Activated naive CD4-positive, alpha-beta T cell treated with anti-CD3 and anti-CD28 coated beads, Interleukin-2, amount 50 U/mL, for 24 hours (primary cell): ENCODE measurements at regions not wholly inside any gene's neighbourhood (a gene's known extent, or its start where the extent isn't known, plus 50 kb on each side); places are given as distances from the start of the nearest gene placed in this dataset.

Source experiments
- H3K27ac Mint-ChIP-seq: one replicate; pipeline ENCODE4 v1.8.0; 2021; ENCODE audit warnings: mild to moderate bottlenecking, mixed read lengths
- H3K27me3 Mint-ChIP-seq: one replicate; pipeline ENCODE4 v1.8.0; 2021; ENCODE audit warnings: mixed read lengths
- H3K36me3 Mint-ChIP-seq: one replicate; pipeline ENCODE4 v1.8.0; 2021; ENCODE audit warnings: mixed read lengths
- H3K4me1 Mint-ChIP-seq: one replicate; pipeline ENCODE4 v1.8.0; 2021; ENCODE audit warnings: mixed read lengths
- H3K4me3 Mint-ChIP-seq: one replicate; pipeline ENCODE4 v1.8.0; 2021; ENCODE audit warnings: mild to moderate bottlenecking, mixed read lengths
- H3K9me3 Mint-ChIP-seq: one replicate; pipeline ENCODE4 v1.8.0; 2021; ENCODE audit warnings: mixed read lengths

- Mint-ChIP-seq H3K9me3 (peaks cover 5% of the 10 kb centered on the region), H3K27me3 (peaks cover 2% of the 10 kb centered on the region), H3K27ac (peak overlapping the region; percentile 10), H3K4me3 (no peak overlapping the region), H3K36me3 (peaks cover 2% of the 10 kb centered on the region), H3K4me1 (peaks cover 15% of the 10 kb centered on the region)
Measured at GRCh38 chr3:66583424-66584040, 82.7 kb upstream of the LRIG1 start.

- Mint-ChIP-seq H3K36me3 (no peaks in the 10 kb centered on the region), H3K4me1 (peaks cover 15% of the 10 kb centered on the region), H3K9me3 (no peaks in the 10 kb centered on the region), H3K4me3 (no peak overlapping the region), H3K27me3 (peaks cover 2% of the 10 kb centered on the region), H3K27ac (no peak overlapping the region)
Measured at GRCh38 chr3:66585520-66586095, 84.8 kb upstream of the LRIG1 start.

- H3K36me3 Mint-ChIP-seq: no peaks in the 10 kb centered on the region
- peaks cover 15% of the 10 kb centered on the region for H3K4me1 Mint-ChIP-seq
- no peaks in the 10 kb centered on the region for H3K9me3 Mint-ChIP-seq
- H3K27ac Mint-ChIP-seq: no peak overlapping the region
- no peak overlapping the region for H3K4me3 Mint-ChIP-seq
- H3K27me3 Mint-ChIP-seq: peaks cover 2% of the 10 kb centered on the region
Measured at GRCh38 chr3:66586853-66587252, 86.0 kb upstream of the LRIG1 start.

- no peaks in the 10 kb centered on the region for H3K36me3 Mint-ChIP-seq
- peaks cover 5% of the 10 kb centered on the region for H3K4me1 Mint-ChIP-seq
- peaks cover under 1% of the 10 kb centered on the region for H3K27me3 Mint-ChIP-seq
- H3K9me3 Mint-ChIP-seq: no peaks in the 10 kb centered on the region
- H3K4me3 Mint-ChIP-seq: no peak overlapping the region
- no peak overlapping the region for H3K27ac Mint-ChIP-seq
Measured at GRCh38 chr3:66588340-66588847, 87.6 kb upstream of the LRIG1 start.

- H3K4me3 Mint-ChIP-seq: no peak overlapping the region
- H3K27ac Mint-ChIP-seq: no peak overlapping the region
- no peaks in the 10 kb centered on the region for H3K36me3 Mint-ChIP-seq
- H3K9me3 Mint-ChIP-seq: no peaks in the 10 kb centered on the region
- peaks cover 3% of the 10 kb centered on the region for H3K4me1 Mint-ChIP-seq
- H3K27me3 Mint-ChIP-seq: peaks cover 2% of the 10 kb centered on the region
Measured at GRCh38 chr3:66592016-66592761, 91.4 kb upstream of the LRIG1 start.

- Mint-ChIP-seq H3K27ac (no peak overlapping the region), H3K4me3 (no peak overlapping the region), H3K27me3 (peaks cover 2% of the 10 kb centered on the region), H3K4me1 (peaks cover 3% of the 10 kb centered on the region), H3K36me3 (no peaks in the 10 kb centered on the region), H3K9me3 (no peaks in the 10 kb centered on the region)
Measured at GRCh38 chr3:66592927-66593625, 92.3 kb upstream of the LRIG1 start.

GRCh38 chr3:66593978-66594377, 93.2 kb upstream of the LRIG1 start:
- Mint-ChIP-seq H3K4me3 (no peak overlapping the region), H3K9me3 (no peaks in the 10 kb centered on the region), H3K4me1 (peaks cover 3% of the 10 kb centered on the region), H3K27me3 (peaks cover 2% of the 10 kb centered on the region), H3K27ac (no peak overlapping the region), H3K36me3 (no peaks in the 10 kb centered on the region)

GRCh38 chr3:66597308-66597863, 96.6 kb upstream of the LRIG1 start:
- no peaks in the 10 kb centered on the region for H3K9me3 Mint-ChIP-seq
- no peak overlapping the region for H3K27ac Mint-ChIP-seq
- no peak overlapping the region for H3K4me3 Mint-ChIP-seq
- peaks cover 2% of the 10 kb centered on the region for H3K27me3 Mint-ChIP-seq
- H3K4me1 Mint-ChIP-seq: peaks cover 8% of the 10 kb centered on the region
- no peaks in the 10 kb centered on the region for H3K36me3 Mint-ChIP-seq

GRCh38 chr3:66598168-66598567, 97.3 kb upstream of the LRIG1 start:
- Mint-ChIP-seq H3K36me3 (no peaks in the 10 kb centered on the region), H3K27ac (no peak overlapping the region), H3K9me3 (no peaks in the 10 kb centered on the region), H3K27me3 (peaks cover 2% of the 10 kb centered on the region), H3K4me3 (no peak overlapping the region), H3K4me1 (peaks cover 16% of the 10 kb centered on the region)

GRCh38 chr3:66602237-66602636, 101.4 kb upstream of the LRIG1 start:
- H3K4me3 Mint-ChIP-seq: no peak overlapping the region
- H3K4me1 Mint-ChIP-seq: peaks cover 29% of the 10 kb centered on the region
- no peak overlapping the region for H3K27ac Mint-ChIP-seq
- H3K27me3 Mint-ChIP-seq: no peaks in the 10 kb centered on the region
- H3K9me3 Mint-ChIP-seq: no peaks in the 10 kb centered on the region
- H3K36me3 Mint-ChIP-seq: no peaks in the 10 kb centered on the region

GRCh38 chr3:66602691-66603090, 101.9 kb upstream of the LRIG1 start:
- Mint-ChIP-seq H3K36me3 (no peaks in the 10 kb centered on the region), H3K4me3 (peak overlapping the region; percentile 21), H3K27me3 (no peaks in the 10 kb centered on the region)

GRCh38 chr3:66603151-66603611, 102.4 kb upstream of the LRIG1 start:
- Mint-ChIP-seq H3K9me3 (no peaks in the 10 kb centered on the region), H3K27ac (no peak overlapping the region), H3K4me3 (peak overlapping the region; percentile 56), H3K27me3 (no peaks in the 10 kb centered on the region), H3K4me1 (peaks cover 29% of the 10 kb centered on the region), H3K36me3 (no peaks in the 10 kb centered on the region)

More at GRCh38 chr3:66602691-66603090, 101.9 kb upstream of the LRIG1 start:
- H3K4me1 Mint-ChIP-seq: peaks cover 29% of the 10 kb centered on the region
- no peak overlapping the region for H3K27ac Mint-ChIP-seq
- H3K9me3 Mint-ChIP-seq: no peaks in the 10 kb centered on the region

- Mint-ChIP-seq H3K36me3 (no peaks in the 10 kb centered on the region), H3K27ac (no peak overlapping the region)
Measured at GRCh38 chr3:66604481-66604880, 103.7 kb upstream of the LRIG1 start.

GRCh38 chr3:66606126-66606525, 105.3 kb upstream of the LRIG1 start:
- Mint-ChIP-seq H3K36me3 (no peaks in the 10 kb centered on the region), H3K27ac (no peak overlapping the region)

More at GRCh38 chr3:66604481-66604880, 103.7 kb upstream of the LRIG1 start:
- Mint-ChIP-seq H3K4me1 (peaks cover 29% of the 10 kb centered on the region), H3K27me3 (peaks cover under 1% of the 10 kb centered on the region), H3K9me3 (no peaks in the 10 kb centered on the region), H3K4me3 (peak overlapping the region; percentile 9)

GRCh38 chr3:66606868-66607267, 106.0 kb upstream of the LRIG1 start:
- Mint-ChIP-seq H3K9me3 (no peaks in the 10 kb centered on the region), H3K4me3 (no peak overlapping the region), H3K4me1 (peaks cover 29% of the 10 kb centered on the region), H3K27ac (no peak overlapping the region), H3K27me3 (peaks cover 1% of the 10 kb centered on the region), H3K36me3 (no peaks in the 10 kb centered on the region)

More at GRCh38 chr3:66606126-66606525, 105.3 kb upstream of the LRIG1 start:
- peaks cover 29% of the 10 kb centered on the region for H3K4me1 Mint-ChIP-seq
- H3K9me3 Mint-ChIP-seq: no peaks in the 10 kb centered on the region
- no peak overlapping the region for H3K4me3 Mint-ChIP-seq
- H3K27me3 Mint-ChIP-seq: peaks cover 1% of the 10 kb centered on the region
